ENCODE measurements at regions not wholly inside any gene's neighbourhood (a gene's known extent, or its start where the extent isn't known, plus 50 kb on each side); places are given as distances from the start of the nearest gene placed in this dataset.
"Not testable (repeated sequence)": the region's sequence is repeated elsewhere in the genome, so short reads cannot be mapped to it uniquely, and the experiment has no call there.

GRCh38 chrX:92106671-92107070, 327.5 kb downstream of the PCDH11X start:
- not testable (repeated sequence) for TF ChIP-seq EZH2 (IDR thresholded peaks at IDR 0.05; ENCODE audit: low read length)
- TF ChIP-seq, protein P1, sequence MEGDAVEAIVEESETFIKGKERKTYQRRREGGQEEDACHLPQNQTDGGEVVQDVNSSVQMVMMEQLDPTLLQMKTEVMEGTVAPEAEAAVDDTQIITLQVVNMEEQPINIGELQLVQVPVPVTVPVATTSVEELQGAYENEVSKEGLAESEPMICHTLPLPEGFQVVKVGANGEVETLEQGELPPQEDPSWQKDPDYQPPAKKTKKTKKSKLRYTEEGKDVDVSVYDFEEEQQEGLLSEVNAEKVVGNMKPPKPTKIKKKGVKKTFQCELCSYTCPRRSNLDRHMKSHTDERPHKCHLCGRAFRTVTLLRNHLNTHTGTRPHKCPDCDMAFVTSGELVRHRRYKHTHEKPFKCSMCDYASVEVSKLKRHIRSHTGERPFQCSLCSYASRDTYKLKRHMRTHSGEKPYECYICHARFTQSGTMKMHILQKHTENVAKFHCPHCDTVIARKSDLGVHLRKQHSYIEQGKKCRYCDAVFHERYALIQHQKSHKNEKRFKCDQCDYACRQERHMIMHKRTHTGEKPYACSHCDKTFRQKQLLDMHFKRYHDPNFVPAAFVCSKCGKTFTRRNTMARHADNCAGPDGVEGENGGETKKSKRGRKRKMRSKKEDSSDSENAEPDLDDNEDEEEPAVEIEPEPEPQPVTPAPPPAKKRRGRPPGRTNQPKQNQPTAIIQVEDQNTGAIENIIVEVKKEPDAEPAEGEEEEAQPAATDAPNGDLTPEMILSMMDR (optimal IDR thresholded peaks at IDR 0.05 in 1 of 3, IDR thresholded peaks at IDR 0.05 in 1 of 3, conservative IDR thresholded peaks at IDR 0.05 in 1 of 3; ENCODE audit: extremely low read depth in 1 of 3, insufficient read depth in 2 of 3, low read length in 3 of 3), result not testable (repeated sequence)
